K562 (cell line): ENCODE measurements at regions not wholly inside any gene's neighbourhood (a gene's known extent, or its start where the extent isn't known, plus 50 kb on each side); places are given as distances from the start of the nearest gene placed in this dataset.

Experiments used
- ARID4B ChIP-seq: sonication (generic); formaldehyde crosslinking; IDR thresholded peaks from 2 replicates; pipeline ENCODE4 v1.8.0; 2022; ENCODE audit warnings: mild to moderate bottlenecking, missing genetic modification reagents
- ATF4 ChIP-seq: fragments of 450-650 bp; formaldehyde crosslinking; IDR thresholded peaks from 2 replicates; pipeline ENCODE4 v1.4.0; 2022; ENCODE audit warnings: mild to moderate bottlenecking, moderate library complexity
- MEF2D ChIP-seq: conservative IDR thresholded peaks from 2 replicates; pipeline ENCODE4 v1.6.1; 2016; ENCODE audit warnings: low read depth, missing genetic modification characterization, missing compliant biosample characterization
- MLLT1 ChIP-seq, 2 experiments: fragments of 450-650 bp; IDR thresholded peaks; 2 replicates each; pipeline ENCODE4 v1.6.1; 2016
- PTRF ChIP-seq: fragments of 450-650 bp; IDR thresholded peaks from 2 replicates; pipeline ENCODE4 v1.6.1; 2016; ENCODE audit warnings: mild to moderate bottlenecking, missing genetic modification characterization, missing compliant biosample characterization
- RBBP5 ChIP-seq: fragments of 200-600 bp; sonication (generic); IDR thresholded peaks from 2 replicates; pipeline ENCODE4 v1.6.1; 2012; ENCODE audit warnings: borderline replicate concordance, mild to moderate bottlenecking, low read length, control low read depth, inconsistent platforms; ENCODE audit not compliant: insufficient read depth, poor library complexity, severe bottlenecking
- SIN3A ChIP-seq, 2 experiments: fragments of 150-350 bp in 1 of 2; IDR thresholded peaks; 2 replicates each; pipeline ENCODE4 v1.6.1; 2011 to 2016; ENCODE audit warnings: borderline replicate concordance in 2 of 2, low read depth in 2 of 2, low read length in 2 of 2, mild to moderate bottlenecking in 2 of 2, moderate library complexity in 2 of 2; ENCODE audit not compliant: control insufficient read depth in 1 of 2
- TAF1 ChIP-seq: IDR thresholded peaks from 2 replicates; pipeline ENCODE4 v1.6.1; 2011; ENCODE audit warnings: mild to moderate bottlenecking, low read length, moderate library complexity; ENCODE audit not compliant: insufficient read depth, control insufficient read depth, severe bottlenecking; ENCODE audit errors: extremely low read depth

GRCh38 chr19:30672926-30673325 is 300.7 kb downstream of the ZNF536 start:
- TF ChIP-seq MEF2D (tag), result no peak
- TF ChIP-seq TAF1, result no peak
- TF ChIP-seq MLLT1 (IDR thresholded peaks at IDR 0.05), result no peak
- no peak for TF ChIP-seq ARID4B (CRISPR knock-in tag)
- no peak for TF ChIP-seq RBBP5
- no peak for TF ChIP-seq ATF4 (CRISPR knock-in tag)
- TF ChIP-seq PTRF (tag), result no peak
- TF ChIP-seq SIN3A (IDR thresholded peaks at IDR 0.05; ENCODE audit: borderline replicate concordance in 2 of 2, control insufficient read depth in 1 of 2, low read depth in 2 of 2, low read length in 2 of 2), result no peak
